ENCODE measurements at regions not wholly inside any gene's neighbourhood (a gene's known extent, or its start where the extent isn't known, plus 50 kb on each side); places are given as distances from the start of the nearest gene placed in this dataset.

GRCh38 chr13:84662491-84662890, 780.2 kb upstream of the SLITRK1 start:
- no peak overlapping the region for H3K27ac Mint-ChIP-seq
- no peaks in the 10 kb centered on the region for H3K4me1 Mint-ChIP-seq
- no peak for ATAC-seq
- H3K36me3 Mint-ChIP-seq, result no peaks in the 10 kb centered on the region
- no peak overlapping the region for H3K4me3 Mint-ChIP-seq
- H3K9me3 Mint-ChIP-seq, result peaks cover 3% of the 10 kb centered on the region
- H3K27me3 Mint-ChIP-seq, result no peaks in the 10 kb centered on the region

GRCh38 chr13:84661718-84662117, 779.4 kb upstream of the SLITRK1 start:
- Mint-ChIP-seq H3K27ac (no peak overlapping the region), H3K4me3 (no peak overlapping the region), H3K36me3 (no peaks in the 10 kb centered on the region), H3K9me3 (peaks cover 3% of the 10 kb centered on the region), H3K4me1 (no peaks in the 10 kb centered on the region), H3K27me3 (no peaks in the 10 kb centered on the region)
- no peak for ATAC-seq

GRCh38 chr13:84659359-84659661, 777.0 kb upstream of the SLITRK1 start:
- Mint-ChIP-seq H3K4me3 (no peak overlapping the region), H3K9me3 (peaks cover 3% of the 10 kb centered on the region), H3K27ac (no peak overlapping the region), H3K36me3 (no peaks in the 10 kb centered on the region), H3K27me3 (no peaks in the 10 kb centered on the region), H3K4me1 (no peaks in the 10 kb centered on the region)
- no peak for ATAC-seq

GRCh38 chr13:84658491-84659358, 776.5 kb upstream of the SLITRK1 start:
- no peak overlapping the region for H3K4me3 Mint-ChIP-seq
- no peaks in the 10 kb centered on the region for H3K4me1 Mint-ChIP-seq
- no peaks in the 10 kb centered on the region for H3K36me3 Mint-ChIP-seq
- no peak overlapping the region for H3K27ac Mint-ChIP-seq
- no peaks in the 10 kb centered on the region for H3K27me3 Mint-ChIP-seq
- H3K9me3 Mint-ChIP-seq, result peaks cover 3% of the 10 kb centered on the region
- no peak for ATAC-seq

GRCh38 chr13:84655677-84656076, 773.4 kb upstream of the SLITRK1 start:
- Mint-ChIP-seq H3K4me3 (no peak overlapping the region), H3K27ac (no peak overlapping the region), H3K36me3 (no peaks in the 10 kb centered on the region), H3K9me3 (peaks cover 6% of the 10 kb centered on the region), H3K27me3 (no peaks in the 10 kb centered on the region), H3K4me1 (no peaks in the 10 kb centered on the region)
- no peak for ATAC-seq

GRCh38 chr13:84654654-84655275, 772.5 kb upstream of the SLITRK1 start:
- H3K27me3 Mint-ChIP-seq, result no peaks in the 10 kb centered on the region
- no peaks in the 10 kb centered on the region for H3K4me1 Mint-ChIP-seq
- H3K36me3 Mint-ChIP-seq, result no peaks in the 10 kb centered on the region
- no peak overlapping the region for H3K4me3 Mint-ChIP-seq
- peaks cover 6% of the 10 kb centered on the region for H3K9me3 Mint-ChIP-seq
- no peak for ATAC-seq
- H3K27ac Mint-ChIP-seq, result no peak overlapping the region

- no peaks in the 10 kb centered on the region for H3K27me3 Mint-ChIP-seq
These were observed 771.8 kb upstream of the SLITRK1 start for GRCh38 chr13:84653915-84654534.

GRCh38 chr13:84651705-84652104, 769.4 kb upstream of the SLITRK1 start:
- H3K4me3 Mint-ChIP-seq, result no peak overlapping the region
- H3K27ac Mint-ChIP-seq, result no peak overlapping the region
- H3K27me3 Mint-ChIP-seq, result no peaks in the 10 kb centered on the region
- no peaks in the 10 kb centered on the region for H3K4me1 Mint-ChIP-seq
- H3K36me3 Mint-ChIP-seq, result no peaks in the 10 kb centered on the region
- ATAC-seq, result no peak
- peaks cover 6% of the 10 kb centered on the region for H3K9me3 Mint-ChIP-seq

More at GRCh38 chr13:84653915-84654534, 771.8 kb upstream of the SLITRK1 start:
- Mint-ChIP-seq H3K27ac (no peak overlapping the region), H3K4me1 (no peaks in the 10 kb centered on the region), H3K36me3 (no peaks in the 10 kb centered on the region), H3K9me3 (peaks cover 6% of the 10 kb centered on the region), H3K4me3 (no peak overlapping the region)
- ATAC-seq, result no peak

- no peaks in the 10 kb centered on the region for H3K4me1 Mint-ChIP-seq
- H3K27me3 Mint-ChIP-seq, result no peaks in the 10 kb centered on the region
- no peak overlapping the region for H3K4me3 Mint-ChIP-seq
- H3K9me3 Mint-ChIP-seq, result peaks cover 6% of the 10 kb centered on the region
- H3K27ac Mint-ChIP-seq, result no peak overlapping the region
- no peaks in the 10 kb centered on the region for H3K36me3 Mint-ChIP-seq
- no peak for ATAC-seq
These were observed 769.0 kb upstream of the SLITRK1 start for GRCh38 chr13:84651288-84651687.

- no peak for ATAC-seq
- H3K4me3 Mint-ChIP-seq, result no peak overlapping the region
- no peaks in the 10 kb centered on the region for H3K4me1 Mint-ChIP-seq
- H3K9me3 Mint-ChIP-seq, result peaks cover 6% of the 10 kb centered on the region
- H3K27ac Mint-ChIP-seq, result no peak overlapping the region
- no peaks in the 10 kb centered on the region for H3K27me3 Mint-ChIP-seq
- H3K36me3 Mint-ChIP-seq, result no peaks in the 10 kb centered on the region
These were observed 767.6 kb upstream of the SLITRK1 start for GRCh38 chr13:84649853-84650252.

GRCh38 chr13:84648069-84648640, 765.9 kb upstream of the SLITRK1 start:
- Mint-ChIP-seq H3K4me1 (no peaks in the 10 kb centered on the region), H3K36me3 (no peaks in the 10 kb centered on the region), H3K4me3 (no peak overlapping the region), H3K27me3 (no peaks in the 10 kb centered on the region), H3K9me3 (peaks cover 6% of the 10 kb centered on the region), H3K27ac (no peak overlapping the region)
- ATAC-seq, result no peak

GRCh38 chr13:84646957-84647356, 764.7 kb upstream of the SLITRK1 start:
- no peak overlapping the region for H3K4me3 Mint-ChIP-seq
- H3K36me3 Mint-ChIP-seq, result no peaks in the 10 kb centered on the region
- no peak overlapping the region for H3K27ac Mint-ChIP-seq
- ATAC-seq, result no peak
- peaks cover 5% of the 10 kb centered on the region for H3K9me3 Mint-ChIP-seq
- H3K27me3 Mint-ChIP-seq, result no peaks in the 10 kb centered on the region
- H3K4me1 Mint-ChIP-seq, result no peaks in the 10 kb centered on the region

- H3K4me3 Mint-ChIP-seq, result no peak overlapping the region
- no peaks in the 10 kb centered on the region for H3K4me1 Mint-ChIP-seq
These were observed 763.1 kb upstream of the SLITRK1 start for GRCh38 chr13:84645196-84646012.

GRCh38 chr13:84641491-84641890, 759.2 kb upstream of the SLITRK1 start:
- ATAC-seq, result no peak
- Mint-ChIP-seq H3K9me3 (peaks cover 14% of the 10 kb centered on the region), H3K4me1 (no peaks in the 10 kb centered on the region), H3K27ac (no peak overlapping the region), H3K4me3 (no peak overlapping the region), H3K36me3 (no peaks in the 10 kb centered on the region), H3K27me3 (no peaks in the 10 kb centered on the region)

More at GRCh38 chr13:84645196-84646012, 763.1 kb upstream of the SLITRK1 start:
- H3K27me3 Mint-ChIP-seq, result no peaks in the 10 kb centered on the region
- peaks cover 2% of the 10 kb centered on the region for H3K9me3 Mint-ChIP-seq
- no peaks in the 10 kb centered on the region for H3K36me3 Mint-ChIP-seq
- no peak overlapping the region for H3K27ac Mint-ChIP-seq
- no peak for ATAC-seq

GRCh38 chr13:84640691-84641090, 758.4 kb upstream of the SLITRK1 start:
- no peaks in the 10 kb centered on the region for H3K4me1 Mint-ChIP-seq
- no peaks in the 10 kb centered on the region for H3K27me3 Mint-ChIP-seq
- H3K27ac Mint-ChIP-seq, result no peak overlapping the region
- H3K4me3 Mint-ChIP-seq, result no peak overlapping the region
- H3K36me3 Mint-ChIP-seq, result no peaks in the 10 kb centered on the region
- no peak for ATAC-seq
- peaks cover 14% of the 10 kb centered on the region for H3K9me3 Mint-ChIP-seq

All from stimulated activated memory B cell treated with anti-CD40 and anti-IgM and Interleukin-4, amounts not matched to agents 10 μg/mL and 1 μg/mL and 100 μg/mL, for 72 hours (primary cell).